Small intestine (tissue), 7 donors: ENCODE measurements at regions not wholly inside any gene's neighbourhood (a gene's known extent, or its start where the extent isn't known, plus 50 kb on each side); places are given as distances from the start of the nearest gene placed in this dataset.
A peak's percentile ranks its signal among the peaks of the same experiment; 100 is the strongest.

ENCODE experiments used
- DNase-seq, 2 donors: peaks; one replicate each; pipeline versions ENCODE4 v3.0.0 to v3.0.0-alpha.2; 2013
- FAIRE-seq: peaks from 2 replicates; lab custom pipeline; 2012; peaks lifted over from hg19 to GRCh38; lab: Jason Lieb, UNC
- H3K27ac ChIP-seq, 3 donors: one replicate each; pipeline ENCODE4 v1.5.1; 2013; ENCODE audit warnings: low read length in 2 of 3, mild to moderate bottlenecking in 2 of 3, control low read depth in 1 of 3, inconsistent platforms in 1 of 3, low read depth in 1 of 3, moderate library complexity in 1 of 3
- H3K27me3 ChIP-seq, 3 donors: one replicate each; pipeline ENCODE4 v1.6.1; 2013; ENCODE audit warnings: low read length in 3 of 3, inconsistent platforms in 1 of 3; ENCODE audit not compliant: control insufficient read depth in 3 of 3, insufficient read depth in 3 of 3
- H3K36me3 ChIP-seq, 3 donors: one replicate each; pipeline ENCODE4 v1.6.1; 2013; ENCODE audit warnings: low read length in 3 of 3, inconsistent platforms in 1 of 3, low read depth in 1 of 3, mild to moderate bottlenecking in 1 of 3, moderate library complexity in 1 of 3; ENCODE audit not compliant: control insufficient read depth in 3 of 3, insufficient read depth in 2 of 3
- H3K4me1 ChIP-seq, 3 donors: one replicate each; pipeline ENCODE4 v1.6.1; 2013; ENCODE audit warnings: low read length in 2 of 3, inconsistent platforms in 1 of 3, low read depth in 1 of 3, mild to moderate bottlenecking in 1 of 3, moderate library complexity in 1 of 3; ENCODE audit not compliant: control insufficient read depth in 3 of 3, insufficient read depth in 2 of 3
- H3K4me3 ChIP-seq, 3 donors: one replicate each; pipeline ENCODE4 v1.5.1; 2013; ENCODE audit warnings: low read length in 3 of 3, control low read depth in 1 of 3, inconsistent platforms in 1 of 3, low read depth in 1 of 3, mild to moderate bottlenecking in 1 of 3, moderate library complexity in 1 of 3
- H3K9me3 ChIP-seq, 2 donors: one replicate each; pipeline ENCODE4 v1.6.1; 2013; ENCODE audit warnings: low read depth in 1 of 2, low read length in 1 of 2; ENCODE audit not compliant: control insufficient read depth in 2 of 2, insufficient read depth in 1 of 2
- WGBS, 3 donors: extraction: QIAGEN DNeasy Blood & Tissue Kit; methylation state at CpG; one replicate each; pipeline ENCODE4 v1.1.7; 2013; 5-methylcytosine and 5-hydroxymethylcytosine counted together
- donor health status: healthy with polysubstance abuse.
- donor health status: control.
- donor health status: control.
- donor health status: Bipolar disorder and iron deficiency.
- donor health status: healthy.

GRCh38 chr21:35868005-35868868 is 192.1 kb downstream of the SETD4 start:
- Histone ChIP-seq H3K27ac (no peak overlapping the region), H3K4me3 (no peak overlapping the region), H3K27me3 (no peaks in the 10 kb centered on the region), H3K4me1 (no peaks in the 10 kb centered on the region), H3K36me3 (no peaks in the 10 kb centered on the region), H3K9me3 (peaks cover 0 to 9% of the 10 kb centered on the region in 2 donors)
- FAIRE-seq, result no peak
- DNase-seq, result peak in 1 of 2 donors; percentile 83
- WGBS, 3 donors, result 58 to 71% (median 63%) methylated on average over 10 of the region's 10 CpGs

GRCh38 chr21:35864039-35864438 is 196.3 kb downstream of the SETD4 start:
- no peak overlapping the region for H3K27ac ChIP-seq
- FAIRE-seq, result no peak
- 27 to 52% (median 36%) methylated on average over 4 of the region's 4 CpGs for WGBS, 3 donors

DNA sequence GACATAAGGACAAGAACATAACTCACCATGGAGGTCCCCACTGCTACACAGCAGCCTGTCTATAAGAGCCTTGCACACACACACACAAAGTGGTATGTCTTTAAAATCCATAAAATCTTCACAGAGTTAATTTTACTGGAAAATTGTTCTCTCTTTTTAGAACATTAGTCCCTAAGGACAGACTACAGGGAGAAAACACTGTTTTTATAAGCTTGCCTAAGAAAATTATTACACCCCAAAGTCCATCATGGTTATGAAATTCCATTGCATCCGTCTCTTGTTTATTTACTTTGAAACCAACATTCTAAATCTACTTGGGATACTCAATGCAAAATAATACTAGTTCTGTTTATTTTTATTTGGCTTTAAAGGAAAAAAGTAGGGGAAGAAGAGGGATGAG is 197.4 kb downstream of the SETD4 start:
- DNase-seq, result peak in 1 of 2 donors; percentile 16

More at GRCh38 chr21:35864039-35864438, 196.3 kb downstream of the SETD4 start:
- no peak for DNase-seq
- peaks cover 0 to 3% (median 0%) of the 10 kb centered on the region in 3 donors for H3K27me3 ChIP-seq
- no peak overlapping the region for H3K4me3 ChIP-seq
- peaks cover 4 to 14% (median 8%) of the 10 kb centered on the region in 3 donors for H3K4me1 ChIP-seq
- peaks cover 0 to 9% of the 10 kb centered on the region in 2 donors for H3K9me3 ChIP-seq
- H3K36me3 ChIP-seq, result no peaks in the 10 kb centered on the region

GRCh38 chr21:35861661-35862060 is 198.7 kb downstream of the SETD4 start:
- Histone ChIP-seq H3K27ac (no peak overlapping the region), H3K36me3 (no peaks in the 10 kb centered on the region), H3K4me1 (peaks cover 8 to 18% (median 10%) of the 10 kb centered on the region in 3 donors), H3K27me3 (peaks cover 0 to 3% (median 0%) of the 10 kb centered on the region in 3 donors), H3K9me3 (no peaks in the 10 kb centered on the region), H3K4me3 (no peak overlapping the region)
- peak in 1 of 2 donors; percentile 65 for DNase-seq
- no peak for FAIRE-seq

More for the DNA sequence above, 197.4 kb downstream of the SETD4 start:
- 43 to 45% (median 44%) methylated on average over 1 of the region's 1 CpG for WGBS, 3 donors
- Histone ChIP-seq H3K36me3 (no peaks in the 10 kb centered on the region), H3K4me1 (peaks cover 8 to 18% (median 9%) of the 10 kb centered on the region in 3 donors), H3K9me3 (peaks cover 0 to 2% of the 10 kb centered on the region in 2 donors), H3K27ac (no peak overlapping the region), H3K4me3 (no peak overlapping the region), H3K27me3 (peaks cover 0 to 3% (median 0%) of the 10 kb centered on the region in 3 donors)
- no peak for FAIRE-seq

GRCh38 chr21:35860189-35860869 is 200.0 kb downstream of the SETD4 start:
- Histone ChIP-seq H3K9me3 (no peaks in the 10 kb centered on the region), H3K4me3 (no peak overlapping the region), H3K36me3 (no peaks in the 10 kb centered on the region), H3K27ac (peak overlapping the region in 2 of 3 donors; percentile 49 to 50), H3K4me1 (peaks cover 8 to 18% (median 10%) of the 10 kb centered on the region in 3 donors), H3K27me3 (peaks cover 0 to 3% (median 0%) of the 10 kb centered on the region in 3 donors)
- 8 to 59% (median 35%) methylated on average over 6 of the region's 6 CpGs for WGBS, 3 donors
- DNase-seq (peak; percentile 65 to 94), FAIRE-seq (peak; percentile 53)

DNA sequence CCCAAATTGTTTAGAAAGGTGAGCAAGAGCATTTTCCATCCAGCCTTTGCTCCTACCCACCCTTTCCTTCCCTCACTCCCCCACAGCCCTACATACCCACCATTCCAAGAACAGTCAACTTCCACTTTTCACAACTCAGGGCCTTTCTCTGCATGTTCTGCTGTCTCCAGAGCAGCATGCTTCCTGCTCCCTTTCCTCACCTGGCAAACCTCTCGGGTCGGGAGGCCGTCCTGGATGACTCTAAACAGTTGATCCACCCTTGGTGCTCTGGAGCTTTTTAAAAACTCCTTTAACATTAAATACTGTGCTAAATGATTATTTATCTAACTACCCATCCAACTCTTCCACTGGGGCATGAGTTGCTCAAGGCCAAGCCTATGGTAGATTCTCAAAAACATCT is 200.6 kb downstream of the SETD4 start:
- no peaks in the 10 kb centered on the region for H3K36me3 ChIP-seq
- H3K27ac ChIP-seq, result peak overlapping the region in 1 of 3 donors; percentile 52
- H3K4me3 ChIP-seq, result no peak overlapping the region
- DNase-seq (peak; percentile 18 to 70), FAIRE-seq (no peak)
- H3K27me3 ChIP-seq, result peaks cover 0 to 3% (median 0%) of the 10 kb centered on the region in 3 donors
- no peaks in the 10 kb centered on the region for H3K9me3 ChIP-seq
- peaks cover 8 to 18% (median 10%) of the 10 kb centered on the region in 3 donors for H3K4me1 ChIP-seq
- 16 to 46% (median 42%) methylated on average over 3 of the region's 3 CpGs for WGBS, 3 donors

DNA sequence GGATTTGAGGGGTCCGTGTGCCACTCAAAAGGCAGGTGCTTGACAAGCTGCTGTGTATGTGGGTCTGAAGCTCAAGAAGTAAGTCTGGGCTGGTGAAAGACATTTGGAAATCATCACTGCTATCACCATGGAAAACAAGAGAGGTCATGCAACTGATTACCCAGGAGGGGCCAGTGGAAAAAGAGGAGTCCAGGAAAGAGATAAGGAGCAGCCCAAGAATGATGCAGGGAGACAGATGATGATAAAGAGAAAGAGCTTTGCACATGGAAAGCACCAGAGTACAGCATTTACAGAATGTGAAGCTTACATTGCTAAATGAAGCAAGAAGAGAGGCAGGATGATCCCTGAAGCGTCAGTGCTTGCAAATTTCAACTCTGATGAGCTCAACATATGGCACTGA is 203.2 kb downstream of the SETD4 start:
- no peaks in the 10 kb centered on the region for H3K27me3 ChIP-seq
- 85 to 88% (median 87%) methylated on average over 2 of the region's 2 CpGs for WGBS, 3 donors
- no peak for FAIRE-seq

GRCh38 chr21:35855484-35855883 is 204.8 kb downstream of the SETD4 start:
- 63 to 87% (median 76%) methylated on average over 2 of the region's 2 CpGs for WGBS, 3 donors
- no peak for DNase-seq
- Histone ChIP-seq H3K4me3 (no peak overlapping the region), H3K4me1 (peaks cover 6 to 12% (median 9%) of the 10 kb centered on the region in 3 donors), H3K9me3 (no peaks in the 10 kb centered on the region), H3K27me3 (no peaks in the 10 kb centered on the region), H3K27ac (no peak overlapping the region), H3K36me3 (no peaks in the 10 kb centered on the region)
- FAIRE-seq, result no peak

More for the DNA sequence above, 203.2 kb downstream of the SETD4 start:
- Histone ChIP-seq H3K9me3 (no peaks in the 10 kb centered on the region), H3K4me3 (no peak overlapping the region), H3K27ac (no peak overlapping the region), H3K4me1 (peaks cover 11 to 18% (median 13%) of the 10 kb centered on the region in 3 donors), H3K36me3 (no peaks in the 10 kb centered on the region)
- no peak for DNase-seq
